Fibroblast of skin of left biceps (primary cell): ENCODE measurements at regions not wholly inside any gene's neighbourhood (a gene's known extent, or its start where the extent isn't known, plus 50 kb on each side); places are given as distances from the start of the nearest gene placed in this dataset.

Experiments used
- DNase-seq, 2 experiments: peaks; one replicate each; pipeline ENCODE4 v3.0.0-alpha.2; 2013; ENCODE audit warnings: low read depth in 2 of 2

DNA sequence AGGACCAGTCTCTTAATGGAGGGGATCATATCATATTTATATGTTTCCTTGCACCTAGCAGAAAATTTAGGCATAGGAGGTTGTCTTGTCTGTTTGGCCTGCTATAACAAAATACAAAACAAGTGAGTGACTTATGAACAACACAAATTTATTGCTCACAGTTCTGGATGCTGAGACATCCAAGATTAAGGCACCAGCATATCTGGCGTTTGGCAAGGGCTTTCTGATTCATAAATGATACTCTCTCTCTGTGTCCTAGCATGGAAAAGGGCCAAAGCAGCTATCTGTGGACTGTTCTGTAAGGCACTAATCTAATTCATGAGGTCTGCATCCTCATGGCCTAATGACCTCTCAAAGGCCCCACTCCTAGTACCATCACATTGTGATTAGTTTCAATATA lies 683.0 kb downstream of the NR2F2 start:
- DNase-seq, result no peak

DNA sequence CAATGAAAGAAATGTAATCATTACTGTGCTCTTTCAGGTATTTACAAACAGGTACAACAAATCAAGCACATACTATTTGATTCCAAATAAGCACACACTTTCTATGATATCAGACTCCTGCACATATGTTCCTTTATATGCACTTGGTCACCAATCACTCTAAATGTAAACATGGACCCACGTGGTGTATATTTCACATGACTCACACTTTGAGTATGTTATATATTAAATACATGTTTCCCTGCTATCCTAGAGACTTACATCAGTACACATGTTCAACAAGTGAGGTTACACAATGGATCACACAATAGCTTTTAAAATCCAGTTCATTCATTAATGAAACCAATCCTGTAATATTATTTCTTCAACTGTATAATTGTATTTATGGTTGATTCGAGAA lies 683.5 kb downstream of the NR2F2 start:
- no peak for DNase-seq

DNA sequence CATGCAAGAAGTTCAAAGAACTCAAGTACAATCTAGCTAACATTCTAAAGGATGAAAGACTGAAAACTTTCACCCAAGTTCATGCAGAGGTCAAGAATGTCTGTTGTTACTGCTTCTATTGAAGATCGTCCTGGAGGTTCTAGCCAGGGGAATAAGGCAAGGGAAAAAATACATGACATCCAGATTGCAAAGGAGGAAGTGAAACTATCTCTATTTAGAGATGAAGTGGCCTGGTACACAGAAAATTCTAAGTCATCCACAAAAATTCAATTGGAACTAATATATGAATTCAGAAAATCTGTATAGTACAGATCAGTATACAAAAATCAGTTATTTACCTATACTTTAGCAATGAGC lies 693.0 kb downstream of the NR2F2 start:
- DNase-seq, result no peak

DNA sequence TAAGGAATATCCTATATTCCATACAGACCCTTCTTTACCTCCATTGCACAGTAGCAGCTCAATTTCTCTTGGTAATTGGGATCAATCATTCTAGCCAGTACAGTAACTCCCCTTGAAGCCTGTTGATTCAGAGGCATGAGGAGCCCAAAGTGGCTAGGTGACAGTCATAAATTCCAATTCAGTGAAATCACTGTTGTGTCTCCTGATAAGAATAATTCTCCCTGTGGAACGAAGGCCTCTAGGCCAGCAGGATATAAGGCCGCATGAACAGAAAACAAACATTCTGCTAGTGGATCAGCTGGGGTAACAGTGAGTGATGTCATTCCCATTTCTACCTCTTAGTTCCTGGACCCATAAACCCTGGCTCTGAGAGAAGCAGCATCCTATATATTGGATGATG lies 696.3 kb downstream of the NR2F2 start:
- no peak for DNase-seq

DNA sequence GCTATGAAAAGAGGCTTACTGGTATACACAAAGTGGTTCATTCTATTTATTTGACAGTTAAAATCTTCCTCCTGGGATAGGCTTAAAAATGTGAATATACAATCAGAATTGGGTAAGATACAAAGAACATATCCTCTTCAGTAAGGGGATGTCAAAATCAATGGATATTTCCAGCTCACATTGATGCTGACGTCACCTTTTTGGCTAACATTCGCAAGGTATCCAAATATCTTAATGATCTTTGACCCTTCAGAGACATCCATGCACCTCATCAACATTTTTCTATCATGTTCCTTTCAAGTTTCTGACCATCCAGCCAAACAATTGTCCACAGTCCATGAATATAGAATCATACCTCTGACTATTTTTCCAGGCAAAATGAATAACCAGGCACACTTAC lies 697.3 kb downstream of the NR2F2 start:
- no peak for DNase-seq

DNA sequence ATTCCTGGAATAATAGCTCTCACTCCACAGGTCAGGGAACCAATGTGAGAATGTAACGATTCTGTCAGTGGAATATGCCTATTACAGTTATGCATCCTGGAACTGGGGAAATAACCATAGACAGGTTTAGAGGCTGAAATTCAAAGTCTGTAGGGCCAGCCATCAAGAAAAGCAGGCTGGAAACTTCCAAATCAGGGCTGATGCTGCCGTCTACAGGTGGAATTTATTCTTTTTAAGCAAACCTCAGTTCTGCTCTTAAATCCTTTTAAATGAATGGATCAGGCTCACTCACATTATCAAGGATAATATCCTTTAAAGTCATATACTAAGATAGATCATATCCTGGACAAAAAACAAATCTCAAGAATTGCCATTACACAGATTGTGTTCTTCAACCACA lies 699.8 kb downstream of the NR2F2 start:
- DNase-seq, result no peak

DNA sequence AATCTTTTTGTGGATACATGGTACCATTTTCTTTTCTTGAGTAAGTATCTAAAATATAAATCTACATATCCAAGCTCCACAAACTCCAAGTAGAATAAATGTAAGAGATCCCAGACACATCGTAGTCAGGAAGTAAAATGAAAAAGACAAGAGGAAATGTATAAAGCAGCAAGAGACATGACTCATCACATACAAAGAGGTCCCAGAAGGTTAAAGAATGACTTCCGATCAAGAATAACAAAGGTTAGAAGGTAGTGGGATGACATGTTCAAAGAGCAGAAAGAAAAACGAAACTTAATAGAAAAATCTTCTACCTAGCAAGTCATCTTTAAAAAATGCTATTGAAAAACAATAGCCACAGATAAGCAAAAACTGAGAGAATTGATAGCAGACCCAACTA lies 705.8 kb downstream of the NR2F2 start:
- DNase-seq, result no peak

DNA sequence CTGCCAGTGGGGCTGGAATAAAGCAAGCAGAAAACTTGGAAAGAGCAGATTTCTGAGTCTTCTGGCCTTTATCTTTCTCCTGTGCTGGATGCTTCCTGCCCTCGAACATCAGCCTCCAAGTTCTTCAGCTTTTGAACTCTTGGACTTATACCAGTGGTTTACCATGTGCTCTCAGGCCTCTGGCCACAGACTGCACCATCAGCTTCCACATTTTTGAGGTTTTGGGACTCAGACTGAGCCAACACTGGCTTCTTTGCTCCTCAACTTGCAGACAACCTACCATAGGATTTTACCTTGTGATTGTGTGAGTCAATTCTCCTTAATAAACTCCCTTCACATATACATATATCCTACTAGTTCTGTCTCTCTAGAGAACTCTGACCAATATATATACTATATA lies 706.6 kb downstream of the NR2F2 start:
- no peak for DNase-seq

DNA sequence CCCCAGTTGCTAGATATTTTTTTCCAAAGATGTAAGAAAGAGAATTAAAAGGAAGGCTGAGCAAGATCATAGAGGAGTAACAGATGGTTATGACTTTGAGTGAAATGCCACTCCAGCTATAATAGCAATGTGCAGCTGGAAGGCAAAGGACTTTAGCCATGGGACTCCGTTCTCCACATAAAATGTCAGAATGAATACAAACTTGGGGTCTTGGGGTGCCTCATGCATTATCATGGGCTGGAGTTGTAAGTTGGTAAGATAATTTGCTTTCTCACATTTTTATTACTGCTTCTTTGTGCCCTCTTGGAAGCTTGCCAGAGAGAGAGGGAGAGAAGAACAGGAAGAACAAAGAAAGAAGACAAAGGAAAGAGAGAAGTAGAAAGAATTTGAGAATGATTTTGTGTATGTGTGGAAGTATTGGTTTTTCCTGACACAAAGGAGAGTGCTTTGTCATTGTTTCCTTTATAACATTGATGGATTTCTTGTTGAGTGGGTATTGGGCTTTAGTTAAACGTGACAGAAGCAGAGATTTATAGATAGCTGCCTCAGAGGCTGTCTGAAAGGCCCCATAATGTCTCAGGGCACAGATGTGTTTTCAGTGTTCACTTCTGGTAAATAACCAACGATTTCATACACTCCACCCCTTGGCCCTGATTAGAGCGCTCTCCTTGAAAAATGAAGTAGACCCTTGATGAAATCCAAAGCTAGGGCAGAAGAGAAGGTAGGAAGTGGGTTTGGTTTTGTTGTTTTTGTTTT lies 715.3 kb downstream of the NR2F2 start:
- no peak for DNase-seq

DNA sequence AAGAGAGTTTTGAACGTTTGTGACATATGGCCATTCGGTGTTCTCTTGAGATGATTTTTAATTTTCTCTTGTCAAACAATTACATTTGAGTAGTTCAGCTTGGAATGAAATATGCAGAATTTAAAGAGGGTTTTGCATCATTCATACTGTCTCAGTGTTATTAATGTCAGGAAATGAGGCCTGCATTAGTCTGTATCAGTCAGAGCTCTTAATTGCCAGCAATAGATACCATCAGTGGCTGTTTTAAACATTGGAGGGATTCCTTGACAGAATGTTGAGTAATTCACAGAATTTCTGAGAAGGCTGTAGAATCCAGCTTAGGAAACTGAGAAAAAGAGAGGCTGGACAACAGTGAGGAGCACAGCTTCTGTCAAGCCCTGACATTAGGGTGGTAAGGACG lies 722.0 kb downstream of the NR2F2 start:
- DNase-seq, result no peak

DNA sequence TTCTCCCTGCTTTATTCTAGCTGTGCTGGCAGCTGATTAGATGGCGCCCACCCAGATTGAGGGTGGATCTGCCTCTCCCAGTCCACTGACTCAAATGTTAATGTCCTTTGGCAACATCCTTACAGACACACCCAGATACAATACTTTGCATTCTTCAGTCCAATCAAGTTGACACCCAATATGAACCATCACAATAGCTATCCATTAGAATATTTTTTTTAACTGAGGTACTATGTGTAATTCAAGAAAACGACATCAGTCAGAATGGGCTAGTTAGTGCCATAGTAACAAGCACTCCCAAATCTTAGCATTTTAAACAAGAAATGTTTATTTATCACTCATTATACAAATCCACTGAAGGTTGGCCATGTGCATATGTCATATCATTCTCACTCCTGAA lies 723.1 kb downstream of the NR2F2 start:
- no peak for DNase-seq

DNA sequence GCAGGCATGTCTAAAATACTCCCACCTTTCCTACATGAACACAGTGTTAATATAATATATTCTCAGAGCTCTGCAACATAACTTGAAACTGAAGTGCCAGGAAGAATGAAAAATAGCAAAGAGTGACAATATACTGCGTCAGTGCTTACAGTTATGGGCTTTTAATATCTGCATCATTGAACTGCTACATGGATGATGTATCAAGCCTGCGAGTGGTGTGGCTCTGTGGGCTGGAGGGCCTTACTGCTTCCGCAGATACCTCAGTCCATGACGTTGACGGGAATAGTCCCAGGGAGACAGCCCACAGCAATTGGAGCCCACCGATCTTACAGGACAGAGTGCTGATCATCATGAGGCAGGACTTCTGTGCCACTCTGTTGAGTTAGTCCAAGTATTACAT lies 727.0 kb downstream of the NR2F2 start:
- DNase-seq, result no peak

DNA sequence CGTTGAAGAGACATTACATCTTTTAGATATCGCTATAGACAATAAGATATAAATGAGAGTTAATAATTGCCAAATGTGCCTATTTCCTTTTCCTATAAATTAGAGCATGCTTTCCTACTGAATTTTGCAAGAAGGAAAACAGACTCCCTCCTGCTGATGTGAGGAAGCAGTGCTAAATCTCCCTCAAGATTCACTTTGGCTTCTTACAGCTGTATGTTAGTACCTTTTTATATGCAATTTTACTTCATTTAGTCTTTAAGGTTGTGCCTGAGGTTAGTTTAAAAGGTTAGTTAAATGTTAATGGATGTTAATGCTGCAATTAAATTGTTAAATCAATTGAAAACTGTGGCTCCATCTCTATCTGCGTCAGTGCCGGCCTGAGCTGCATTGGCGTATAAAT lies 728.8 kb downstream of the NR2F2 start:
- no peak for DNase-seq

DNA sequence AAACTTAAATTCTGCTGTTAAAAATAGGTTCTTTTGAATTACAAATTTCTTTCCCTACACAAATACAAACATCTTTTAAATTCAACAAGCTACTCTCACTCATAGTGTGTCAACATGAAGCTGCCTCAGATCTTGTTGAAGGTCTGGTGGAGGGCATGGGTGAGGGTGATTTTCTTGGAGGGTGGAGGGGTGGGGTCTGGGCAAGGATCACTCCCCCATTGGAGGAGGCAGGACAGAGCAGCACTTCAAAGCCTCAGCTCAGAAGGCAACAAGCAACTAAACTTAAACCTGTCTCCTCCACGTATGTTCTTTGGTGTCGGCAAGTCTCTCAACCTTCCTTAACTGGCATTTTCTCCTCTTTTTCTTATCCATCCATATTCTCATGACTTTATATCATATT lies 730.9 kb downstream of the NR2F2 start:
- DNase-seq, result no peak

DNA sequence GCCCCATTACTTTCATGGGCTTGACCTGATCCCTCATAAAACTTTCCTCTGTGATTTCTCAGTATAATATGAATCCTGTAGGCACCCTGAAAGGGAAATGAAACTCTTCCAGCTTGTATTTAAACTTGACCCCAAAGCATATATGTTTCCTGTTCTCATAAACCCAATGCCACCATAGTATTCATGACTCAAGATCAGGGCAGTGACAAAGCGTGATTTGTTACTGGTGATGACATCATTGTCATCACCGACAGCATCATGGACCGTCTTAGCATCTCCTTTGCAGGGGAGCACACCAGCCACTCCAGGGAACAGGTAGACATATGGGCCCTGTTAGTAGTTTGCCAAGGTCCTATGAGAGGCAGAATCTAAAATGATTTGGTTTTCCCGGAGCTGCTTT lies 741.2 kb downstream of the NR2F2 start:
- no peak for DNase-seq

DNA sequence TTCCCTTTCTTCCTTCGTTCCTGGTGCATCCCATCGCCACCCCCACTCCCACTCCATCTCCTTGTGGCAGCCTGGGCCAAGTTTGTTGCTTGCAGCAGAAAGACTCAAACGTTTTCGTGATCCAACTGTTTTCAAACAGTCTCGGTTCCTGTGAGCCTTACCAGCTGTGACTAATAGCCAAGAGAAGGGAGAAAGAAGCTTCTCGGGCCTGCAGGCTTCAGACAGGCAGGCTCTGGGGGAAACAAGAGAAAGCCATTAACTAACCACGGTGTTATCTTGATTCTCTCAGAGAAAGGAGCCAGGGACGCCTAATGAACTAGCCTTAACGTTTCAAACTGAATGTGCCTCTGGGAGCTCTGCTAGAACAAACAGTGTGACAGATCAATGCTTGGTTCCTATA lies 742.0 kb downstream of the NR2F2 start:
- DNase-seq, result no peak

DNA sequence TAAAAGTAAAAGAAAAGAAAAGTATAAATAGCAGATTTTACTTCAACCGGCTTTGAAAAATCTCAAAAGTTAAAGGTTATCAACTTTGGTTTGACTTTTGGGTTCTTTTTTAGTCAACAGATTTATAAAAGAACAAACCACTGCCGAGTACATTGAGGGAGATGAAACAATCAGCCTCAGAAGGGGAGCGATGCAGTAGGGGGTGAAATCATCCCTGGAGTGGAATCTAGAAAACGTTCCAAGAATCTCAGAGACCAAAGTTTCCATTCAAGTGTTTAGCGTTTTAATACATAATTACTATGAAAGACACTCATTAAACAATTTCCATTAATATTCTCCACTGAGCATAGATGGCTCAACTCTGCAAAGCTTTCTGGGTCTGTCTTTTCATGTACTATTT lies 745.5 kb downstream of the NR2F2 start:
- DNase-seq, result no peak

DNA sequence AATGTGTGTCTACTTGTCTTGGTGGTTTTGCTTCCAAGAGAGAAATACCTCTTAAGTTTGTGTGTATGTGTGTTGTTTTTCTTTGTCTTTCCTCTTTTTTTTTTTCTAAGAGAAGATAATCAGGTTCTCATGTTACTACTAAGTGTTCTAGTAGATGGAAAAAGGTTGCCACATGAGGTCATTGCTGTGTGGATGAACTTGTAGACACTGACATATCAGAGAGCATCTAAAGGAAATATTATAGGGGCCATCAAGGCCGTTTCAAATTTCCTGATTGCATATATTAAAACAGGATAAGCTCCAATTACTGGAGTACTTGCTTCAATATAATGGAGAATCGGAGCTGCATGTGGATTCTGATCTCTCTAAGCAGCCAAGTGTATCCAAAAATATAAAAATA lies 747.5 kb downstream of the NR2F2 start:
- no peak for DNase-seq

DNA sequence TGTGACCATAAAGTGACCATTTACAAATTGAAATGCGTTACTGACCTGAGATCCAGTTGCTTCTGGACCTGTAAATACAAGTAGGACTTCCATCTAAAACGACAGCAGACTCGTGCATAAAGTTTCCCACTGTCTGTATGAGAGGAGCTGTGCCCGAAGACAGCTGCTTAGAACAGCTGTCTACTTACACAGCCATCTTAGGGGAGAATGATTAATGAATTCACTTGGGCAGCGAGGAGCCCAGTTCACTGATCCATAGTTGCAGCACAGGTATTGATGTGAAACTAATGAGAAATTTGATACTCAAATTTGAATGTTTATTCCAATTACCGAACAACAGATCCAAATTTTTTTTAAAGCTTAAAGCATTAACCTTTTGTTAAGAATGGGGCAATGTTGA lies 748.1 kb downstream of the NR2F2 start:
- no peak for DNase-seq

DNA sequence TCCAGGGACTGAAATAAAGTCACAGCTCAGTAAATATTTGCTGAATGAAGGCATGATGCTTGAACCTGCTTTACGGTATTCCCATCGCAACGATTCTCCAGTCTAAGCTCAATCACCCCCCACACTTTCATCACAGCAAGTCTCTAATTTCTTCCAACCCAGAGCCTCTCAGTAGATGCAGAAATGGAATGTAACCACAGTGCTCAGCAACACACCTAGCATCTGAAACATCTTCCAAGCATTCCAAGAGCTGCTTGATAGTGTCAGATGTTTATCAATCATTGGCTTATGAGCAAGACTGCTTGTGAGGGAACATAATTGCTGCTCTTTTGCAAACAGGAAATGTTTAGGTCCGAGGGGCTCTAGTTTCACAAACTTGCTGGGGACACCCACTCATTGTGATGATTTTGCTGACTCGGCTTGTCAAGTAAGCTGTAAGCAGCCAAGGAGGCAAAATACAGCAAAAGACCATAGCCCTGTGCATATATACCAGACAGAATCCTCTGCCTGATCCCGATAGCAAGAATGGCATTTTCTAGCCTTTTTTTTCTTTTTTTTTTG lies 751.2 kb downstream of the NR2F2 start:
- DNase-seq, result no peak

DNA sequence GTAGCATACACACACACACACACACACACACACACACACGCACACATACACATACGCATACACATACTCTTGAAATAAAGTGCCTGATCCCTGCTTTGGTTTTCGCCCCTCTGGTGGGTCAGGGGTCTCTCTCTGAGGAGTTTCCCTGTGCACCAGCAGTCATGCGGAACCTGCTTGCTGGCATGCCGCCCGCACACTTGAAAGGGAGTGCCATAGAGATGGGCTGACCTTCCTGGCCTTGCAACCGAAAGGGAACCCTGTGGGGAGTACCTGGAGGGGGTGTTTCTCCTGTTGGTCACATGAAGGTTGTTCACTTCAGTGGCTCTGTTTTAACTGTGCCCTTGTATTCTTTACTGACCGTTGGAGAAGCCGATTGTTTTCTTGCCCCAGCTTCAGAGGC lies 752.3 kb downstream of the NR2F2 start:
- DNase-seq, result no peak

DNA sequence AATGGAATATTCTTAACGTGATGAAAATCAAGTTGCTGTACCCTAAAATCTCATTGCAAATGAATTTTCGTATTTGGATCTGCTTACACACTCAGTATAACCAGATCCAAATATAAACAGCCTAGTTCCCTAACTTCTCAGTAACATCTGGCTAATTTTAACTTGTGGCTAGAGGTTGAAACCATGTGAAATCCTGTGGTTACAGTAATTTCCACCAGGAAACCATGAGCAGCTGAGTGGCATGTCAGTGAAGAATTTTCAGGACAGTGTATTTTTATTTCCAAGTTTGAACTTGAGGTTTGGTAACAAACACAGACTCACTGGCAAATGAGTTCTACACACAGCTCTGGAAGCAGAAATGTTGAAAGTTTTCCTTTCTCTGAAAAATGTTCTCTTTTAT lies 754.1 kb downstream of the NR2F2 start:
- DNase-seq, result no peak

DNA sequence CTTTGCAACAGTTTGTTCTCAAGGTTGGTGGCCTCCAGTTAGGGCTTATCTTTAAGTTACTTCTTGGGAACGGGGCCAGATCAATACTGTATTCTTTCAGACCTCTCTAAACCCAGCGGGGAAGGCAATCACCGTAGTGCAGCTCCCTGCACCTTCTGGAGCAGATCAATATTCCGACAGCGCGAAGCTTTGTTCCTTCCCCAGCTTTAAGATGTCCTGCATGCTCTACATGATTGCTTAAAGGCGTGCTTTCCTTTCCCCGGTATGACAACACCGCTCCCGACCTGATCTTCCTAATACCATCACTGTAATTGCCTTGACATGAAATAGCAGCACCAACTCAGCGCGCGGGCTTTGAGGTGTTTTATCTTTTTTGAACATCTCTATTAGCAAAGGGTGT lies 755.2 kb downstream of the NR2F2 start:
- no peak for DNase-seq
